ENCODE measurements at regions not wholly inside any gene's neighbourhood (a gene's known extent, or its start where the extent isn't known, plus 50 kb on each side); places are given as distances from the start of the nearest gene placed in this dataset.

- TF ChIP-seq CTCF (IDR thresholded peaks at IDR 0.05; ENCODE audit: low read depth, low read length) (no peak), EZH2phosphoT487 (IDR thresholded peaks at IDR 0.05; ENCODE audit: low read depth) (no peak)
Observed at GRCh38 chr13:67664502-67664901, 434.4 kb upstream of the PCDH9 start.
